Nephron progenitor cell (in vitro differentiated cells): ENCODE measurements at regions not wholly inside any gene's neighbourhood (a gene's known extent, or its start where the extent isn't known, plus 50 kb on each side); places are given as distances from the start of the nearest gene placed in this dataset.

ENCODE experiments used
- DNase-seq: peaks from one replicate; pipeline ENCODE4 v3.0.0; 2021
- H3K27ac Mint-ChIP-seq: 2 replicates; pipeline ENCODE4 v1.8.0; 2021; ENCODE audit warnings: mild to moderate bottlenecking, moderate library complexity, mixed read lengths
- H3K27me3 Mint-ChIP-seq: 2 replicates; pipeline ENCODE4 v1.8.0; 2021; ENCODE audit warnings: mild to moderate bottlenecking, low read depth, mixed read lengths; ENCODE audit not compliant: poor library complexity
- H3K36me3 Mint-ChIP-seq: 2 replicates; pipeline ENCODE4 v1.8.0; 2021; ENCODE audit warnings: low read depth, mixed read lengths
- H3K4me1 Mint-ChIP-seq: 2 replicates; pipeline ENCODE4 v1.8.0; 2021; ENCODE audit warnings: mixed read lengths
- H3K4me3 Mint-ChIP-seq: 2 replicates; pipeline ENCODE4 v1.8.0; 2021; ENCODE audit warnings: mild to moderate bottlenecking, moderate library complexity, mixed read lengths
- H3K9me3 Mint-ChIP-seq: 2 replicates; pipeline ENCODE4 v1.8.0; 2021; ENCODE audit warnings: mild to moderate bottlenecking, moderate library complexity, mixed read lengths
- TF ChIP-seq, protein P1 (sequence below): fragments of 200-600 bp; sonication (generic); IDR thresholded peaks from 2 replicates; pipeline ENCODE4 v1.5.0; 2021; ENCODE audit warnings: antibody characterized with exemption

DNA sequence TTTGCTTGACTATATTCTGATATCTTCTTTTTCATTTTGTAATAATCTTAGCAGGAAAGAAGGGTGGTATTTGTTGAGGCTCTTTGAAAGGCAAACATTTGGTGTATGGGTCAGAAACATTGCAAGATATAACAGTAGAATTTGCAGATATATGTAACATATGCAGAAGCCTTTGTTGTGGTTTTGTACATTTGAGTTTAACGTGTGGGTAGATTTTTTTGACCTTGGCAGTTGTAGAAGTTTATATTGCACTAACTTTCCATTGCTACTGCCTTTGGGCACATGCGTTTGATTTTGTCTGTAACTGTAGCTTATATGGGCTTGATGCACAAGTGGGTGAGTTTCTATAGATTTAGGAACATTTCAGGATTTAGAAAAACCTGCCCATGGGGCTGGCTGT lies 78.5 kb upstream of the SPRY2 start:
- Mint-ChIP-seq H3K36me3 (peaks cover 8% of the 10 kb centered on the region), H3K27ac (no peak overlapping the region), H3K4me3 (no peak overlapping the region), H3K4me1 (peaks cover 5% of the 10 kb centered on the region), H3K27me3 (no peaks in the 10 kb centered on the region), H3K9me3 (peaks cover 44% of the 10 kb centered on the region)
- TF ChIP-seq, protein P1, sequence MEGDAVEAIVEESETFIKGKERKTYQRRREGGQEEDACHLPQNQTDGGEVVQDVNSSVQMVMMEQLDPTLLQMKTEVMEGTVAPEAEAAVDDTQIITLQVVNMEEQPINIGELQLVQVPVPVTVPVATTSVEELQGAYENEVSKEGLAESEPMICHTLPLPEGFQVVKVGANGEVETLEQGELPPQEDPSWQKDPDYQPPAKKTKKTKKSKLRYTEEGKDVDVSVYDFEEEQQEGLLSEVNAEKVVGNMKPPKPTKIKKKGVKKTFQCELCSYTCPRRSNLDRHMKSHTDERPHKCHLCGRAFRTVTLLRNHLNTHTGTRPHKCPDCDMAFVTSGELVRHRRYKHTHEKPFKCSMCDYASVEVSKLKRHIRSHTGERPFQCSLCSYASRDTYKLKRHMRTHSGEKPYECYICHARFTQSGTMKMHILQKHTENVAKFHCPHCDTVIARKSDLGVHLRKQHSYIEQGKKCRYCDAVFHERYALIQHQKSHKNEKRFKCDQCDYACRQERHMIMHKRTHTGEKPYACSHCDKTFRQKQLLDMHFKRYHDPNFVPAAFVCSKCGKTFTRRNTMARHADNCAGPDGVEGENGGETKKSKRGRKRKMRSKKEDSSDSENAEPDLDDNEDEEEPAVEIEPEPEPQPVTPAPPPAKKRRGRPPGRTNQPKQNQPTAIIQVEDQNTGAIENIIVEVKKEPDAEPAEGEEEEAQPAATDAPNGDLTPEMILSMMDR = no peak
- DNase-seq = no peak

- Mint-ChIP-seq H3K4me1 (peaks cover 4% of the 10 kb centered on the region), H3K9me3 (peaks cover 19% of the 10 kb centered on the region), H3K36me3 (peaks cover 5% of the 10 kb centered on the region), H3K27me3 (no peaks in the 10 kb centered on the region), H3K27ac (no peak overlapping the region), H3K4me3 (no peak overlapping the region)
- no peak for DNase-seq
- TF ChIP-seq, protein P1 = no peak
Observed at GRCh38 chr13:80413611-80414010, 72.7 kb upstream of the SPRY2 start.

- peaks cover 28% of the 10 kb centered on the region for H3K9me3 Mint-ChIP-seq
- H3K27ac Mint-ChIP-seq = no peak overlapping the region
- peaks cover 12% of the 10 kb centered on the region for H3K36me3 Mint-ChIP-seq
- H3K27me3 Mint-ChIP-seq = peaks cover 3% of the 10 kb centered on the region
- no peak for DNase-seq
- TF ChIP-seq, protein P1 = no peak
- H3K4me1 Mint-ChIP-seq = no peaks in the 10 kb centered on the region
- no peak overlapping the region for H3K4me3 Mint-ChIP-seq
Observed at GRCh38 chr13:80408270-80408669, 67.3 kb upstream of the SPRY2 start.

GRCh38 chr13:80400865-80401426 lies 60.0 kb upstream of the SPRY2 start:
- Mint-ChIP-seq H3K27me3 (peaks cover 9% of the 10 kb centered on the region), H3K36me3 (peaks cover 12% of the 10 kb centered on the region), H3K9me3 (peaks cover 31% of the 10 kb centered on the region), H3K27ac (no peak overlapping the region), H3K4me1 (peaks cover 6% of the 10 kb centered on the region), H3K4me3 (no peak overlapping the region)
- DNase-seq = no peak
- TF ChIP-seq, protein P1 = no peak

DNA sequence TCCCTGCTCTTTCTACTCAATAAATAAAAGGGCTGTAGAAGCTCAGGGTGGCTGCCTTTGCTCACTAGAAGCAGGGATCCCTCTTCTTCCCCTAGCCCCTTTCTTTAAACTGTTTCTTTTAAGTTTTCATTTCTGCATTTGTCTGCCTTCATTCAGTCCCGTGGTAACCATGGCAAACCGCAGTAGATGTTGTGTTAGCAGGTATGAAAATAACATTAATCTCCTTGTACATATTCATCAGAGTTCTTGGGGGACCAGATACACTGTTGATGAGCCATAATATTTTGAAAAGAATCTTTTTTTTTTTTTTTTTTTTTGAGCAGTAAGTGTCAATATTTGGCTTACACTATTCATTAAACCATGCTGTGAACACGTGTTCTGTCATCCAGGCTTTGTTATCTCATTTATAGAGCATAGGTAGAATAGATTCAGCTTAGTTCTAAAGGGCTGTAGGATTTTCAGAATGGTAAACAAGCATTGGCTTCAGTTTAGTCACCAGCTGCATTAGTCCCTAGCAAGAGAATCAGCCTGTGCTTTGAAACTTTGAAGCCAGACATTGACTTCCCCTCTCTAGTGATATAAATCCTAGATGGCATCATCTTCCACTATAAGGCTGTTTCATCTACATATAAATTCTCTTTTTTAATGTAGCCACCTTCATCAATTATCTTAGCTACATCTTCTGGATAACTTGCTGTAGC lies 59.4 kb upstream of the SPRY2 start:
- TF ChIP-seq, protein P1 = no peak
- H3K36me3 Mint-ChIP-seq = peaks cover 12% of the 10 kb centered on the region
- DNase-seq = no peak

More for the DNA sequence above, 59.4 kb upstream of the SPRY2 start:
- H3K27ac Mint-ChIP-seq = no peak overlapping the region
- peaks cover 25% of the 10 kb centered on the region for H3K9me3 Mint-ChIP-seq
- peaks cover 9% of the 10 kb centered on the region for H3K27me3 Mint-ChIP-seq
- peaks cover 6% of the 10 kb centered on the region for H3K4me1 Mint-ChIP-seq
- H3K4me3 Mint-ChIP-seq = no peak overlapping the region
